T-cell (primary cell): ENCODE measurements at regions not wholly inside any gene's neighbourhood (a gene's known extent, or its start where the extent isn't known, plus 50 kb on each side); places are given as distances from the start of the nearest gene placed in this dataset.

Source experiments
- ATAC-seq, 4 experiments: fragments of 200-7000 bp in 3 of 4; fragments of 150-1000 bp in 1 of 4; cut with Tn5 transposase; replicated peaks in 1 of 4; 1 replicate in 3 of 4; 2 replicates in 1 of 4; pipeline ENCODE4 v1.10.0; 2021; ENCODE audit warnings: moderate library complexity in 3 of 4, mild to moderate bottlenecking in 2 of 4, moderate number of reproducible peaks in 1 of 4
- CTCF ChIA-PET, 2 donors: fragments of 300-600 bp; sonication (Branson Sonifier 250); formaldehyde crosslinking; loops; one replicate each; lab custom pipeline; 2022; ENCODE audit warnings: antibody characterized with exemption in 2 of 2; lab: Charles Lee
- POLR2A ChIA-PET, 2 donors: fragments of 300-600 bp; sonication (Branson Sonifier 250); formaldehyde crosslinking; loops; one replicate each; lab custom pipeline; 2022; ENCODE audit warnings: antibody characterized with exemption in 2 of 2; lab: Charles Lee
- DNase-seq, 35 experiments: peaks; one replicate each; pipeline versions ENCODE4 v3.0.0 to v3.0.0-alpha.2; 2013 to 2023
- H3K27ac ChIP-seq: one replicate; pipeline ENCODE4 v1.5.1; 2013; ENCODE audit warnings: low read length
- H3K27me3 ChIP-seq, 2 experiments: replicated peaks in 1 of 2; 1 replicate in 1 of 2; 2 replicates in 1 of 2; pipeline versions ENCODE4 v1.6.1 to v1.7.0; 2013; ENCODE audit warnings: low read length in 1 of 2, mixed read lengths in 1 of 2; ENCODE audit not compliant: control insufficient read depth in 2 of 2, insufficient read depth in 2 of 2; ENCODE audit errors: extremely low read depth in 1 of 2
- H3K36me3 ChIP-seq, 2 donors: 1 replicate in 1 of 2; 2 replicates in 1 of 2; pipeline versions ENCODE4 v1.6.1 to v1.7.0; 2013; ENCODE audit warnings: low read length in 1 of 2; ENCODE audit not compliant: control insufficient read depth in 2 of 2, insufficient read depth in 1 of 2; ENCODE audit errors: extremely low read depth in 1 of 2
- H3K4me1 ChIP-seq, 2 experiments: 1 replicate in 1 of 2; 2 replicates in 1 of 2; pipeline versions ENCODE4 v1.6.1 to v1.7.0; 2013; ENCODE audit warnings: low read length in 2 of 2, mixed read lengths in 1 of 2; ENCODE audit not compliant: insufficient read depth in 2 of 2, control insufficient read depth in 1 of 2; ENCODE audit errors: extremely low read depth in 1 of 2
- H3K4me3 ChIP-seq, 2 donors: 1 replicate in 1 of 2; 2 replicates in 1 of 2; pipeline versions ENCODE4 v1.5.1 to v1.7.0; 2013; ENCODE audit warnings: mild to moderate bottlenecking in 2 of 2, low read length in 1 of 2, moderate library complexity in 1 of 2; ENCODE audit not compliant: control insufficient read depth in 1 of 2; ENCODE audit errors: extremely low read depth in 1 of 2
- H3K9me3 ChIP-seq: 2 replicates; pipeline ENCODE4 v1.7.0; 2013
- H3K27ac Mint-ChIP-seq, 2 donors: one replicate each; pipeline ENCODE4 v1.8.0; 2020 to 2021; ENCODE audit warnings: mild to moderate bottlenecking in 2 of 2, mixed read lengths in 2 of 2
- H3K27me3 Mint-ChIP-seq, 2 donors: one replicate each; pipeline ENCODE4 v1.8.0; 2021 to 2022; ENCODE audit warnings: mixed read lengths in 2 of 2
- H3K36me3 Mint-ChIP-seq: one replicate; pipeline ENCODE4 v1.8.0; 2021; ENCODE audit warnings: mixed read lengths
- H3K4me1 Mint-ChIP-seq, 3 donors: one replicate each; pipeline ENCODE4 v1.8.0; 2020 to 2022; ENCODE audit warnings: mixed read lengths in 3 of 3, mild to moderate bottlenecking in 1 of 3
- H3K4me3 Mint-ChIP-seq, 3 donors: one replicate each; pipeline ENCODE4 v1.8.0; 2020 to 2022; ENCODE audit warnings: mild to moderate bottlenecking in 3 of 3, mixed read lengths in 3 of 3, moderate library complexity in 3 of 3
- H3K9me3 Mint-ChIP-seq, 3 donors: one replicate each; pipeline ENCODE4 v1.8.0; 2020 to 2022; ENCODE audit warnings: mixed read lengths in 3 of 3
- WGBS: methylation state at CpG from one replicate; pipeline ENCODE4 v1.1.5; 2013; ENCODE audit warnings: missing lambda C conversion rate; ENCODE audit not compliant: insufficient coverage; 5-methylcytosine and 5-hydroxymethylcytosine counted together

DNA sequence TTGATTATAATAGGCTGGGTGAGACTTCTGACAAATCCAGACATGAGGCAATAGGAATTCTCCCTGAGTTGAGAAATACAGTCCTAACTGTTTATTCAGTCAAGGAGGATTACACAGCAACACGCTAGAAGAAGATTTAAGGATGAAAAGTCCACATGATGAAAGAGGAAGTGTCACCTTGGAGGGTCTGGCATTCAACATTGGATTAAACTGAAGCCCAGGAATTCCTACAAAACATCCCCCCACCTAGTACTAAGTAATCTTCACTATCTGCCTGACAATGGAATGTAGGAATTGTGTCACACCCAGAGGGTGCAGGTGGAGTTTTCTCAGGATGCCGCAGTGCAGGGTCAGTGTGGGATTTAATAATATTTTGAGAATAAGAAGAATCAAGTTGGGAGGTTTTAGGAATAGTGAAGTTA, 142.4 kb downstream of the SOCS6 start:
- Mint-ChIP-seq H3K27me3 (no peaks in the 10 kb centered on the region), H3K27ac (no peak overlapping the region), H3K4me1 (no peaks in the 10 kb centered on the region), H3K36me3 (no peaks in the 10 kb centered on the region), H3K9me3 (no peaks in the 10 kb centered on the region), H3K4me3 (no peak overlapping the region)
- no peak for ATAC-seq
- DNase-seq = no peak
- POLR2A ChIA-PET = no interaction called here
- H3K4me1 ChIP-seq = no peaks in the 10 kb centered on the region
- CTCF ChIA-PET = no interaction called here
- no peaks in the 10 kb centered on the region for H3K36me3 ChIP-seq
- no peak overlapping the region for H3K27ac ChIP-seq
- no peaks in the 10 kb centered on the region for H3K9me3 ChIP-seq
- no CpG with 5 or more reads among the region's 2 CpGs for WGBS
- no peak overlapping the region for H3K4me3 ChIP-seq
- peaks cover 0 to 4% of the 10 kb centered on the region in 2 experiments for H3K27me3 ChIP-seq

GRCh38 chr18:70430501-70431173, 141.8 kb downstream of the SOCS6 start:
- no peaks in the 10 kb centered on the region for H3K9me3 Mint-ChIP-seq
- WGBS = 97% methylated on average over 22 of the region's 26 CpGs
- Histone ChIP-seq H3K27me3 (peaks cover 0 to 4% of the 10 kb centered on the region in 2 experiments), H3K9me3 (no peaks in the 10 kb centered on the region), H3K27ac (no peak overlapping the region), H3K4me3 (no peak overlapping the region), H3K4me1 (no peaks in the 10 kb centered on the region), H3K36me3 (no peaks in the 10 kb centered on the region)
- DNase-seq = no peak
- no peak overlapping the region for H3K4me3 Mint-ChIP-seq
- no peaks in the 10 kb centered on the region for H3K4me1 Mint-ChIP-seq
- no peaks in the 10 kb centered on the region for H3K36me3 Mint-ChIP-seq
- ChIA-PET POLR2A (no interaction called here), CTCF (no interaction called here)
- no peaks in the 10 kb centered on the region for H3K27me3 Mint-ChIP-seq
- H3K27ac Mint-ChIP-seq = no peak overlapping the region
- ATAC-seq = no peak

GRCh38 chr18:70429847-70430500, 141.1 kb downstream of the SOCS6 start:
- Histone ChIP-seq H3K36me3 (no peaks in the 10 kb centered on the region), H3K27ac (no peak overlapping the region), H3K27me3 (peaks cover 0 to 4% of the 10 kb centered on the region in 2 experiments), H3K4me1 (no peaks in the 10 kb centered on the region), H3K4me3 (no peak overlapping the region), H3K9me3 (no peaks in the 10 kb centered on the region)
- ATAC-seq (no peak), DNase-seq (no peak)
- Mint-ChIP-seq H3K36me3 (no peaks in the 10 kb centered on the region), H3K4me3 (no peak overlapping the region), H3K9me3 (no peaks in the 10 kb centered on the region), H3K27ac (no peak overlapping the region), H3K4me1 (no peaks in the 10 kb centered on the region), H3K27me3 (no peaks in the 10 kb centered on the region)
- ChIA-PET CTCF (no interaction called here), POLR2A (no interaction called here)
- 97% methylated on average over 29 of the region's 36 CpGs for WGBS

DNA sequence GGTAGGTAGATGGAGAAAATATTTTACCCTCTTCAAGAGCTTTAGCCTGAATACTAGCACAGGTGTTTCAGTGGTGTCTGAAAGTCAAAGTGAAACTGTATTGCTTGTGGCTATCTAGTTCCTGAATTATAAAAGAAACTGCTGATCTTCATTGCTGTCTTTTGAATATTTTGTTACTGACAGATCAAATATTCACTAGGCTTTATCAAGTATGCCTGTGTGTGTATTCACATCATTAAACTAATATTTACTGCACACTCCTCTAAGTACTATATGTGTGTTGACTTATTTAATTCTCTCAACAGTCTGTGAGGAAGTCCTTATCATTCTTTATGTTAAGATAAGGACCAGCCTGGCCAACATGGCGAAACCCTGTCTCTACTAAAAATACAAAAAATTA, 139.6 kb downstream of the SOCS6 start:
- Histone ChIP-seq H3K4me3 (no peak overlapping the region), H3K36me3 (no peaks in the 10 kb centered on the region), H3K4me1 (no peaks in the 10 kb centered on the region), H3K27me3 (peaks cover 0 to 4% of the 10 kb centered on the region in 2 experiments), H3K27ac (no peak overlapping the region), H3K9me3 (no peaks in the 10 kb centered on the region)
- DNase-seq = no peak
- Mint-ChIP-seq H3K27ac (no peak overlapping the region), H3K4me3 (no peak overlapping the region), H3K4me1 (no peaks in the 10 kb centered on the region), H3K36me3 (no peaks in the 10 kb centered on the region), H3K9me3 (no peaks in the 10 kb centered on the region), H3K27me3 (no peaks in the 10 kb centered on the region)
- WGBS = no CpG with 5 or more reads among the region's 1 CpG
- ATAC-seq = no peak
- CTCF ChIA-PET = no interaction called here
- POLR2A ChIA-PET = no interaction called here

DNA sequence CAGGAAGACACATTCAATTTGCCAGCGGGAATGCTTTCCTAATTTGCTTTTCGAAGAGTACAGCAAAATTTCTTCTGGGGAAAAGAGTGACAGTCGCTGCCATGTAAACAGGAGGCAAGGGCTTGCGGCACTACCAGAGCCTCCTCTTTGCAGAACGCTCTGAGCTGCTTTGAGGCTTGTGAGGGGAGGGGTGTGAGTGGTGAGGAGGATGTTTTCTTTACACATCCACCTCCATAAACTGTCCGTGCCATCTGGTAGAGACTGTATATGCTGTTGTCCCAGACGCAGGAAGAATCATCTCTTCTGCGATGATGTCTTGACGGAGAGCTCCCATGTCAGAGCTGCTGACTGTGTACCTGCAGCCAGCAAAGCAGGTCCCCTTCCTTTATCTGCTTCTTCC, 138.0 kb downstream of the SOCS6 start:
- POLR2A ChIA-PET = no interaction called here
- Mint-ChIP-seq H3K4me1 (peaks cover 0 to 5% (median 0%) of the 10 kb centered on the region in 3 donors), H3K4me3 (no peak overlapping the region), H3K9me3 (no peaks in the 10 kb centered on the region), H3K27ac (no peak overlapping the region), H3K36me3 (no peaks in the 10 kb centered on the region), H3K27me3 (no peaks in the 10 kb centered on the region)
- Histone ChIP-seq H3K9me3 (no peaks in the 10 kb centered on the region), H3K4me1 (no peaks in the 10 kb centered on the region), H3K27me3 (peaks cover 0 to 4% of the 10 kb centered on the region in 2 experiments), H3K27ac (no peak overlapping the region), H3K36me3 (no peaks in the 10 kb centered on the region), H3K4me3 (no peak overlapping the region)
- ATAC-seq (no peak), DNase-seq (no peak)
- CTCF ChIA-PET = no interaction called here
- WGBS = 87% methylated on average over 3 of the region's 9 CpGs

DNA sequence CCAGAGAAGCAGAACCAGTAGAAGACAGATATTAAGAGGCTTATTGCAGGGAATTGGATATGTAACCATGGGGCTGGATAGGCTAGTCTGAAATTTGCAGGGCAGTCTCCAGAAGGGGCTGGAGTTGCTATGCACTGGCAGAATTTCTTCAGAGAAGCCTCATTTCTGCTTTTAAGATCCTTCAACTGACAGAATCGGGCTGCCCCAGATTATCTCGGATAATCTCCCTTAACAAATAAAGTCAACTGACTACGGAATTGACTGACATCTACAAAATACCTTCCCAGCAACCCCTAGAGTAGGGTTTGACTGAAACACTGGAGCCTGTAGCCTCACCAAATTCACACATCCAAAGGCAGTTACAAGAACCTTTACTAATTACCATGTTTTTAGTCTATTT, 136.4 kb downstream of the SOCS6 start:
- H3K4me3 ChIP-seq = no peak overlapping the region
- Mint-ChIP-seq H3K9me3 (no peaks in the 10 kb centered on the region), H3K4me3 (no peak overlapping the region), H3K27ac (no peak overlapping the region), H3K27me3 (no peaks in the 10 kb centered on the region), H3K4me1 (peaks cover 0 to 5% (median 0%) of the 10 kb centered on the region in 3 donors), H3K36me3 (no peaks in the 10 kb centered on the region)
- no peaks in the 10 kb centered on the region for H3K9me3 ChIP-seq
- no CpG with 5 or more reads among the region's 3 CpGs for WGBS
- CTCF ChIA-PET = interaction anchor here in 1 of 2 donors (0.6 kb wide), 1 partner anchor 9 kb away, joined by 3 read pairs; no protein-coding TSS in a partner anchor
- DNase-seq (no peak), ATAC-seq (no peak)
- H3K27ac ChIP-seq = no peak overlapping the region
- POLR2A ChIA-PET = no interaction called here
- H3K27me3 ChIP-seq = peaks cover 0 to 4% of the 10 kb centered on the region in 2 experiments
- H3K36me3 ChIP-seq = no peaks in the 10 kb centered on the region
- no peaks in the 10 kb centered on the region for H3K4me1 ChIP-seq
